Gastroesophageal sphincter (tissue), 4 donors: ENCODE measurements at regions not wholly inside any gene's neighbourhood (a gene's known extent, or its start where the extent isn't known, plus 50 kb on each side); places are given as distances from the start of the nearest gene placed in this dataset.

Source experiments
- ATAC-seq: fragments of 150-250 bp; one replicate; pipeline ENCODE4 v1.9.1; 2016; ENCODE audit warnings: mild to moderate bottlenecking, moderate library complexity
- H3K27ac ChIP-seq, 4 donors: fragments of 200-600 bp; sonication (generic) in 3 of 4; 1 replicate in 3 of 4; 2 replicates in 1 of 4; pipeline ENCODE4 v1.5.1; 2016 to 2019
- H3K27me3 ChIP-seq: fragments of 200-600 bp; sonication (generic); one replicate; pipeline ENCODE4 v1.5.1; 2019
- H3K36me3 ChIP-seq, 2 donors: fragments of 200-600 bp; sonication (generic); one replicate each; pipeline ENCODE4 v1.5.1; 2019; ENCODE audit warnings: control low read depth in 1 of 2
- H3K4me1 ChIP-seq, 3 donors: fragments of 200-600 bp; sonication (generic); 1 replicate in 2 of 3; 2 replicates in 1 of 3; pipeline ENCODE4 v1.5.1; 2016 to 2019; ENCODE audit warnings: control low read depth in 2 of 3
- H3K4me3 ChIP-seq, 2 donors: fragments of 200-600 bp; sonication (generic); one replicate each; pipeline ENCODE4 v1.5.1; 2019; ENCODE audit warnings: mild to moderate bottlenecking in 1 of 2, moderate library complexity in 1 of 2
- H3K9me3 ChIP-seq, 3 donors: fragments of 200-600 bp; sonication (generic); one replicate each; pipeline ENCODE4 v1.5.1; 2017 to 2019; ENCODE audit warnings: control low read depth in 2 of 3
- CTCF ChIP-seq, 4 experiments: fragments of 200-600 bp in 2 of 4; fragments of 450-650 bp in 2 of 4; sonication (generic) in 1 of 4; IDR thresholded peaks; one replicate each; pipeline ENCODE4 v1.5.1; 2017 to 2019; ENCODE audit warnings: antibody characterized with exemption in 4 of 4, mild to moderate bottlenecking in 2 of 4, moderate library complexity in 2 of 4
- EP300 ChIP-seq: sonication (generic); formaldehyde crosslinking; IDR thresholded peaks from one replicate; pipeline ENCODE4 v1.6.1; 2017; ENCODE audit warnings: antibody characterized with exemption, mild to moderate bottlenecking
- POLR2A ChIP-seq, 2 donors: fragments of 450-650 bp; IDR thresholded peaks; one replicate each; pipeline ENCODE4 v1.6.1; 2017; ENCODE audit warnings: antibody characterized with exemption in 2 of 2, mild to moderate bottlenecking in 2 of 2, moderate library complexity in 1 of 2
- POLR2AphosphoS5 ChIP-seq: sonication (generic); formaldehyde crosslinking; IDR thresholded peaks from one replicate; pipeline ENCODE4 v1.6.1; 2017; ENCODE audit warnings: antibody characterized with exemption
- WGBS, 2 donors: methylation state at CpG; one replicate each; pipeline ENCODE4 v1.1.5; 2018; ENCODE audit warnings: low coverage in 1 of 2; 5-methylcytosine and 5-hydroxymethylcytosine counted together

DNA sequence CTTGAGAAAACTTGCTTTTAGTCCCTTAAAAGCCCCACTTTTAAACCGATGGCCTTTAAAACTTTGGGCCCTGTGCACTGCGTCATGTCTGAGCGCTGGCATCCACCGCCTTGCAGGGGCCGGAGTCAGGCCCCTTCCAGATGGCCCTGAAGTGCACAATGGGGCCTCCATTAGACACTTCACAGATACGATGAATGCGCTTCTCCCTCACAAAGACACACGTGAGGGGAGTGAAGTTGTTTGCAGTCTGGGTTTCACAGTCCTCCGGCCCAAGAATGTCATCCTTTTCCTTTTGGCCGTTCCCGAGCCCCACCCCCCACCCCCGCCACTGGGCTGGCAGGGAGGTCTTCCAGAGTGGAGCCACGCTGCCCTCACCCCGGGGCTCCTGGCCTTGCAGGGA, 415.1 kb upstream of the SALL3 start:
- Histone ChIP-seq H3K36me3 (no peaks in the 10 kb centered on the region), H3K27ac (no peak overlapping the region), H3K4me3 (no peak overlapping the region), H3K9me3 (peaks cover 0 to 14% (median 0%) of the 10 kb centered on the region in 3 donors), H3K4me1 (no peaks in the 10 kb centered on the region), H3K27me3 (peaks cover 18% of the 10 kb centered on the region)
- no peak for ATAC-seq
- 67 to 76% methylated on average over 1 to 4 of the region's 14 CpGs for WGBS, 2 donors
- TF ChIP-seq CTCF (IDR thresholded peaks at IDR 0.05): no peak
- no peak for TF ChIP-seq POLR2AphosphoS5
- TF ChIP-seq POLR2A (IDR thresholded peaks at IDR 0.05): no peak
- TF ChIP-seq EP300: no peak

DNA sequence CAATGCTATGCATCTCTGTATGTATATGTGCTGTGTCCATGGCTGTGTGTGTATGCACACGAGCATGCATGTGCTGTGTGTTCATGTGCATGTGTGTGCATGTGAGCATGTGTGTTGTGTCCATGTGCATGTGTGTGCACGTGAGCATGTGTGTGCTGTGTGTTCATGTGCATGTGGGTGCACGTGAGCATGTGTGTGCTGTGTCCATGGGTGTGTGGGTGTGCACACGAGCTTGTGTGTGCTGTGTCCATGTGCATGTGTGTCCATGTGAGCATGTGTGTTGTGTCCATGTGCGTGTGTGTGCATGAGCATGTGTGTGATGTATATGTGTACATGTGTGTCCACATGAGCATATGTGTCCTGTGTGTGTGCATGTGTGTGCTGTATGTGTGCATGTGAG, 414.4 kb upstream of the SALL3 start:
- Histone ChIP-seq H3K27ac (no peak overlapping the region), H3K4me1 (no peaks in the 10 kb centered on the region), H3K27me3 (peaks cover 15% of the 10 kb centered on the region), H3K36me3 (no peaks in the 10 kb centered on the region), H3K9me3 (peaks cover 0 to 15% (median 0%) of the 10 kb centered on the region in 3 donors), H3K4me3 (no peak overlapping the region)
- WGBS, 2 donors: 58% methylated on average over 2 of the region's 5 CpGs; no CpG with 5 or more reads in 1 of the 2 donors
- no peak for ATAC-seq
- no peak for TF ChIP-seq EP300
- no peak for TF ChIP-seq CTCF (IDR thresholded peaks at IDR 0.05)
- TF ChIP-seq POLR2AphosphoS5: no peak
- TF ChIP-seq POLR2A (IDR thresholded peaks at IDR 0.05): no peak

DNA sequence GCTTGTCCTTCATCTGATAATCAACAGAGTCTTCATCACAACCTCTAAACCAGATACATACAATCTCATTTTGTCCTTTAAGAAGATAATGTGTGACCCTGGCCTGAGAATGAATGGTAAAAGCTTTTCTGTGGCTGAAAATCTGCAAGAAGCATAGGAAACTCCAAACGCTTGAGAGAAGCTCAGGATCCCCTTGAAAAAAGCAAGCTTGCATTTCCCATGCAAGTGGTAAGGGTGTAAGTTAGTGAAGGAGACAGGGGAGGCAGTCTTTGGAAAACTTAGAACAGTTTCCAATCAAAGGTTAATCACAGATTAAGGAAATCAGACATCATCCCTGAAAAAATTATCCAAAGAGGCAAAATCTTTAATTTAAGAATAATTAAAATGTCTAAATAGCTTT, 413.6 kb upstream of the SALL3 start:
- WGBS, 2 donors: 42% methylated on average over 1 of the region's 1 CpG; no CpG with 5 or more reads in 1 of the 2 donors

DNA sequence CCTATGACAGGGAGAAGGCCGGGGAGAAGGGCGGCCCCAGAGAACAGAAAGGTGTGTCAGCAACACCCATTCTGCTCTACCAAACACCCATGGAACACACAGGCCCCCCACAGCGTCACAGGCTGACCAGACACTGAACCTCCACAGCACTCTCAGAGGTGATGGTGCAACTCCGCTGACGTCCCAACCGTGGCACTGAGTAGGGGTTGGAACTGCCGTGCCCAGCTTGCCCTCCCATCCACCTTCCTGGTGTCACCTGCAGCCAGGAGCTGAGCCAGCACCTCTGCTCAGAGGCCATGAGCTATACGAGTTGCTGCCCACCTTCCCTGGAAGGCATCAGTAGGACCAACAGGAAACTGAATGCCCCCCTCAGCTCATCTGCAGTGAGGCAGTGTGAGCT, 412.9 kb upstream of the SALL3 start:
- 85% methylated on average over 3 of the region's 8 CpGs; no CpG with 5 or more reads in 1 of the 2 donors for WGBS, 2 donors
- Histone ChIP-seq H3K4me3 (no peak overlapping the region), H3K36me3 (no peaks in the 10 kb centered on the region), H3K4me1 (no peaks in the 10 kb centered on the region), H3K9me3 (peaks cover 0 to 23% (median 0%) of the 10 kb centered on the region in 3 donors), H3K27me3 (peaks cover 15% of the 10 kb centered on the region), H3K27ac (no peak overlapping the region)
- no peak for TF ChIP-seq POLR2A (IDR thresholded peaks at IDR 0.05)
- no peak for TF ChIP-seq POLR2AphosphoS5
- TF ChIP-seq EP300: no peak
- TF ChIP-seq CTCF (IDR thresholded peaks at IDR 0.05): no peak
- ATAC-seq: no peak

More for the DNA sequence above, 413.6 kb upstream of the SALL3 start:
- Histone ChIP-seq H3K9me3 (peaks cover 0 to 18% (median 0%) of the 10 kb centered on the region in 3 donors), H3K27me3 (peaks cover 15% of the 10 kb centered on the region), H3K4me3 (no peak overlapping the region), H3K36me3 (no peaks in the 10 kb centered on the region), H3K4me1 (no peaks in the 10 kb centered on the region), H3K27ac (no peak overlapping the region)
- no peak for ATAC-seq
- TF ChIP-seq CTCF (IDR thresholded peaks at IDR 0.05) (no peak), POLR2A (IDR thresholded peaks at IDR 0.05) (no peak), EP300 (no peak), POLR2AphosphoS5 (no peak)

DNA sequence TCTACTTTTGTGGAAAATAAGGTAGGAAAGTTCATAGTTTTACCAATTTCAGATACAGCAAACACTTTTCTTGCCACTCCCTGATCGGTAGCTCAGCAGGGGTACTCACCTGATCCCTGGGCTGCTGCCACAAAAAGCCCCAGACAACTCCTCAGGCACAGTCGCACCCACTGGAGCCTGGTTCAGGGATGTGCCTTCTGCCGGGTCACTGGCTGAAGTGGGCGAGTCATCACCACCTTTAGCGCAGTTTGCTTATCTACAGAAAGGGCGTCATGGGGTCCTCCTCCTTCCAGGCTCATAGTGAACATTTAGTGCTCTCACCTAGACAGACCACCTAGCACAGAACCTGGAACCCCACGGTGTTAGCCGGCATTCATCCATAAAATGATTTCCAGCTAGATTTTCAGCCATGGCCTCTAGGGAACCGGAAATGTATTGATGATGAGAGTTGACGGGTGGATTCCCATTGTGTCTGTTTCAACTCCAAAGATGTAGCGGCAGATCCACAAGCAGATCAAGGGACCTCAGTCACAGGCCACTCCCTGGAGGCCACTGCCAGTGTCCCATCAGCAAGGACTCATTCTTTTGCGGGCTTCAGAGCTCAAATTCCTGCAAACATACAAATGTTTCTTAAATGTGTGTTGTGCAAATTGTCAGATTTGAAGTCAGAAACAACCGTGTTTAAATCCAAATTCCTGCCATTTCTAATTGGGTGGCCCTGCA, 408.4 kb upstream of the SALL3 start:
- Histone ChIP-seq H3K27ac (no peak overlapping the region), H3K4me1 (no peaks in the 10 kb centered on the region), H3K27me3 (no peaks in the 10 kb centered on the region), H3K9me3 (peaks cover 0 to 45% (median 0%) of the 10 kb centered on the region in 3 donors), H3K4me3 (no peak overlapping the region), H3K36me3 (no peaks in the 10 kb centered on the region)
- TF ChIP-seq POLR2AphosphoS5: no peak
- TF ChIP-seq EP300: no peak
- TF ChIP-seq POLR2A (IDR thresholded peaks at IDR 0.05): no peak
- TF ChIP-seq CTCF (IDR thresholded peaks at IDR 0.05): no peak
- ATAC-seq: no peak
- WGBS, 2 donors: 92 to 93% methylated on average over 8 to 11 of the region's 13 CpGs
